ENCODE measurements at regions not wholly inside any gene's neighbourhood (a gene's known extent, or its start where the extent isn't known, plus 50 kb on each side); places are given as distances from the start of the nearest gene placed in this dataset.

GRCh38 chr15:35302334-35302733, 217.2 kb upstream of the NANOGP8 start:
- no peak for DNase-seq (ENCODE audit: low read depth, low spot score)
- ChIA-PET POLR2A (no interaction called here), CTCF (interaction anchor here (10.3 kb wide), 1 partner anchor 142 kb away, joined by 82 read pairs; no protein-coding TSS in a partner anchor)
- dilution Hi-C loops (cut with MboI; ENCODE audit: extremely low pct_ligation_motif_present, low sequenced_read_pairs) (no loop called here), intact Hi-C loops (cut with micrococcal nuclease) (loop anchor here (10.0 kb wide), 1 partner anchor 1178 kb away; no protein-coding TSS in a partner anchor)
- H3K4me3 ChIP-seq (replicated peaks in 1 of 3; ENCODE audit: insufficient read depth in 1 of 3, low read depth in 1 of 3, low read length in 3 of 3) = no peak overlapping the region
- H3K79me2 ChIP-seq (ENCODE audit: control insufficient read depth, insufficient read depth, low read length) = no peaks in the 10 kb centered on the region
- TF ChIP-seq FOS (IDR thresholded peaks at IDR 0.05; ENCODE audit: borderline replicate concordance, insufficient read depth, low read length) (no peak), CTCF (IDR thresholded peaks at IDR 0.05; ENCODE audit: extremely low read depth in 1 of 2, insufficient read depth in 1 of 2, low read depth in 1 of 2, low read length in 2 of 2) (no peak), JUN (IDR thresholded peaks at IDR 0.05; ENCODE audit: borderline replicate concordance, insufficient read depth, insufficient read length, low read depth) (no peak), POLR2A (IDR thresholded peaks at IDR 0.05; ENCODE audit: low read depth, low read length) (no peak)
- H3K9me3 ChIP-seq (replicated peaks; ENCODE audit: control insufficient read depth, insufficient read depth, low read length) = no peaks in the 10 kb centered on the region
- no peaks in the 10 kb centered on the region for H4K20me1 ChIP-seq (replicated peaks; ENCODE audit: control insufficient read depth, extremely low read depth, insufficient read depth, low read length)
- H3K27ac ChIP-seq (ENCODE audit: insufficient read depth, low read depth, low read length) = no peak overlapping the region
- peaks cover 4 to 7% of the 10 kb centered on the region in 2 experiments for H3K27me3 ChIP-seq (ENCODE audit: control insufficient read depth in 2 of 2, insufficient read depth in 2 of 2, low read length in 2 of 2)
- no peak overlapping the region for H3K4me2 ChIP-seq (ENCODE audit: insufficient read depth, low read length)
- no peaks in the 10 kb centered on the region for H3K9me1 ChIP-seq (replicated peaks; ENCODE audit: control insufficient read depth, extremely low read depth, insufficient read depth, low read length)
- no peaks in the 10 kb centered on the region for H3K36me3 ChIP-seq (ENCODE audit: control insufficient read depth in 2 of 2, extremely low read depth in 1 of 2, insufficient read depth in 2 of 2, low read length in 2 of 2)
- no TSS peak for BruUV-seq (replicated peaks)
- H3K4me1 ChIP-seq (ENCODE audit: control insufficient read depth, extremely low read depth, insufficient read depth, low read length) = peaks cover 30% of the 10 kb centered on the region
- H2AFZ ChIP-seq (ENCODE audit: low read depth, low read length) = no peak overlapping the region
- no peak for FAIRE-seq
- no peak overlapping the region for H3K9ac ChIP-seq (replicated peaks; ENCODE audit: extremely low read depth, insufficient read depth, low read length)

- no peak overlapping the region for H3K27ac ChIP-seq (ENCODE audit: insufficient read depth, low read depth, low read length)
- DNase-seq (ENCODE audit: low read depth, low spot score) = no peak
- CTCF ChIA-PET = interaction anchor here (1.5 to 10.3 kb wide), 2 partner anchors 12 to 143 kb away, joined by 6 to 82 read pairs; no protein-coding TSS in a partner anchor
- POLR2A ChIA-PET = no interaction called here
- no peaks in the 10 kb centered on the region for H3K36me3 ChIP-seq (ENCODE audit: control insufficient read depth in 2 of 2, extremely low read depth in 1 of 2, insufficient read depth in 2 of 2, low read length in 2 of 2)
- H3K4me3 ChIP-seq (replicated peaks in 1 of 3; ENCODE audit: insufficient read depth in 1 of 3, low read depth in 1 of 3, low read length in 3 of 3) = no peak overlapping the region
- peaks cover 6 to 10% of the 10 kb centered on the region in 2 experiments for H3K27me3 ChIP-seq (ENCODE audit: control insufficient read depth in 2 of 2, insufficient read depth in 2 of 2, low read length in 2 of 2)
- no peaks in the 10 kb centered on the region for H3K9me1 ChIP-seq (replicated peaks; ENCODE audit: control insufficient read depth, extremely low read depth, insufficient read depth, low read length)
- intact Hi-C loops (cut with micrococcal nuclease) (loop anchor here (10.0 kb wide), 1 partner anchor 1176 kb away; no protein-coding TSS in a partner anchor), dilution Hi-C loops (cut with MboI; ENCODE audit: extremely low pct_ligation_motif_present, low sequenced_read_pairs) (no loop called here)
- no peaks in the 10 kb centered on the region for H4K20me1 ChIP-seq (replicated peaks; ENCODE audit: control insufficient read depth, extremely low read depth, insufficient read depth, low read length)
- no peaks in the 10 kb centered on the region for H3K9me3 ChIP-seq (replicated peaks; ENCODE audit: control insufficient read depth, insufficient read depth, low read length)
- H3K9ac ChIP-seq (replicated peaks; ENCODE audit: extremely low read depth, insufficient read depth, low read length) = no peak overlapping the region
- peaks cover 18% of the 10 kb centered on the region for H3K4me1 ChIP-seq (ENCODE audit: control insufficient read depth, extremely low read depth, insufficient read depth, low read length)
- TF ChIP-seq MAX (IDR thresholded peaks at IDR 0.05; ENCODE audit: insufficient read depth, insufficient read length) (no peak), FOS (IDR thresholded peaks at IDR 0.05; ENCODE audit: borderline replicate concordance, insufficient read depth, low read length) (no peak), CTCF (IDR thresholded peaks at IDR 0.05; ENCODE audit: extremely low read depth in 1 of 2, insufficient read depth in 1 of 2, low read depth in 1 of 2, low read length in 2 of 2) (no peak), EZH2 (IDR thresholded peaks at IDR 0.05; ENCODE audit: borderline replicate concordance, low read depth, low read length, severe bottlenecking) (no peak), POLR2AphosphoS5 (IDR thresholded peaks at IDR 0.05; ENCODE audit: insufficient read depth, low read depth, low read length) (no peak), MYC (IDR thresholded peaks at IDR 0.05; ENCODE audit: low read depth, low read length) (no peak), JUN (IDR thresholded peaks at IDR 0.05; ENCODE audit: borderline replicate concordance, insufficient read depth, insufficient read length, low read depth) (no peak), POLR2A (IDR thresholded peaks at IDR 0.05; ENCODE audit: low read depth, low read length) (no peak), GATA2 (IDR thresholded peaks at IDR 0.05; ENCODE audit: insufficient read depth, insufficient read length, low read depth, low read length) (no peak)
- H2AFZ ChIP-seq (ENCODE audit: low read depth, low read length) = no peak overlapping the region
- H3K4me2 ChIP-seq (ENCODE audit: insufficient read depth, low read length) = no peak overlapping the region
- no TSS peak for BruUV-seq (replicated peaks)
- FAIRE-seq = no peak
- no peaks in the 10 kb centered on the region for H3K79me2 ChIP-seq (ENCODE audit: control insufficient read depth, insufficient read depth, low read length)
These were observed 216.0 kb upstream of the NANOGP8 start for GRCh38 chr15:35301088-35301487.

Data from endothelial cell of umbilical vein (primary cell).